OCI-M1 (cell line): ENCODE measurements at regions not wholly inside any gene's neighbourhood (a gene's known extent, or its start where the extent isn't known, plus 50 kb on each side); places are given as distances from the start of the nearest gene placed in this dataset.

Source experiments
- DNase-seq: peaks from one replicate; lab custom pipeline; 2025; lab: John Stamatoyannopoulos, UW

GRCh38 chr20:21653628-21654027 is 51.8 kb upstream of the PAX1 start:
- no peak for DNase-seq

DNA sequence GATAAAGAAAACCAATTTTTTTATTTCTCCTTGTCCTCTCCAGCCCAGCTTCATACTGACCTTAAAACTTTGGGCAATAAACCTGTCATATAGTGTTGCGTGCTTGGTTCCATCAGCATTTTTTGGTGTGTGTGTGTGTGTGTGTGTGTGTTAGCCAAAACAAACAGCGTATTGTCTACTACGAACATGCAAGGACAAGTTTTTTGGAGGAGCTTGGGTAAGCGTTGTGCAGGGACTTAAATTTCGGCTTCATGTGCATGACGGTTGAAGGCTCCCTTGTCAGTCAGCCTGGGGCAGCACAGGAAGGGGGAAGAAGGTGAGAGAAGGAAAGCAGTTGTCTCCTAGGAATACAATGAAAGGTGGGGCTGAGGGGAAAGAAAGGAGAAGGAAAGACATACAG is 62.0 kb upstream of the PAX1 start:
- no peak for DNase-seq

DNA sequence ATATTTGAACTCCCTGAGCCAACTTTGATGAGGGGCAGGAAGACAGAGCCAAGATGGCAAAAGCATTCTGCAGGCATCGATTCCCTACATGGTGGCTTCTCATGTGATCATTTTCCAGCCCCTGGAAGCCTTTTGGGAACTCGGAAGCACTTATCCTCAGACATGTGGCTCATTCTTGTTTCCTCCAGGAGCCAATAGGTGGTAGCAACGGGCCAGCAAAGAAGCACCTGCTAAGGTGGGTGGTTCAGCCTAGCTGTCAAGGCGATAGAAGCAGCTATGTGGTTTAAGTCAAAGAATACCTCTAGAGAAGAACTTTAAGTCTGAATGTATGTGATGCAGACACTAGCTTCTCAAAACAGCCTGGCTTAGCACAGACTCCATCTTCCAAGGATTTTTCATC is 64.9 kb upstream of the PAX1 start:
- DNase-seq: peak; percentile 49

GRCh38 chr20:21633829-21634228 is 71.6 kb upstream of the PAX1 start:
- DNase-seq: no peak

- no peak for DNase-seq
These were observed 72.8 kb upstream of the PAX1 start for GRCh38 chr20:21632735-21633053.

- DNase-seq: no peak
These were observed 73.3 kb upstream of the PAX1 start for GRCh38 chr20:21632031-21632734.

GRCh38 chr20:21628800-21629199 is 76.7 kb upstream of the PAX1 start:
- no peak for DNase-seq

- DNase-seq: no peak
These were observed 81.7 kb upstream of the PAX1 start for GRCh38 chr20:21623781-21624094.

- DNase-seq: peak; percentile 7
These were observed 82.2 kb upstream of the PAX1 start for GRCh38 chr20:21623074-21623780.

GRCh38 chr20:21622097-21622857 is 83.2 kb upstream of the PAX1 start:
- no peak for DNase-seq

GRCh38 chr20:21618759-21619416 is 86.6 kb upstream of the PAX1 start:
- peak; percentile 54 for DNase-seq

DNA sequence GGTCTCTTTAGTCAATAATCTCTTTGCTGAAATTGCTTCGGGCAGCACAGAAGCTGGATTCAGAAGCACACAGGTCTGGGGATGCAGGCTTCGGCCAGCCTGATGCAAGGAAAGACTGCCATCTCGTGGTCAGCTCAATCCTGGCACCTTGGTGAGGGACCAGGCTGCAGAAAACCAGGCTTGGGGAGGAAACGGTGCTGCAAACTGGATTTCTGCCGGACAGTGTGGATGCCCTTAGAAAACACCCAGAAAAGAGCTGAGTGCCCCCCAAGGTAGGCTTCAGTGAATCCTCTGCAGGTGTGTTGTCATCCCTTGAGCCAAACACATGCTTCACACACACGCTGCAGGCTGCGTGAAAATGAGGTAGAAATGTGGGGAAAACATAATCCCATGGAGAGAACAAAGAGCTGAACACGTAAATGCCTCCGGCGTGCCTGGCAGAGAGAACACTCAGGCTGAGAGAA is 89.8 kb upstream of the PAX1 start:
- peak; percentile 66 for DNase-seq

DNA sequence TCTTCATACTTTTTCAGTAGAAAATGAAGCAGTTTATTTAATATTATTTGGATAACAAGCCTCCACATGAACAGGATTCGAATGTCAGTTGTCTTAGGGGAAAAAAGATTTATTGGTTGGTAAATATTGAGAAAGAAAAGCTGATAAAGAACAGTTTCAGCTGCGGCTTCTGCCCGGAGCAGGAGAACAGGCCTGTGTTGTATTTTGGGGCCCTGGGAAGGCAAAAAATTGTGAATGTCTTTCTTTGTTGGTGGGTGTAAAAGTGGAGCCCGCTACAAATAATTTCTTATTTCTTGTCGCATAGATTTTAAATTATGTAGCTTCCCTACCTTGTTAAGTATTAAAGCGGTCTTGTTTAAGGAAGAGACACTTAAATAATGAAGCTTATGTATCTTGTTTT is 90.5 kb upstream of the PAX1 start:
- no peak for DNase-seq

DNA sequence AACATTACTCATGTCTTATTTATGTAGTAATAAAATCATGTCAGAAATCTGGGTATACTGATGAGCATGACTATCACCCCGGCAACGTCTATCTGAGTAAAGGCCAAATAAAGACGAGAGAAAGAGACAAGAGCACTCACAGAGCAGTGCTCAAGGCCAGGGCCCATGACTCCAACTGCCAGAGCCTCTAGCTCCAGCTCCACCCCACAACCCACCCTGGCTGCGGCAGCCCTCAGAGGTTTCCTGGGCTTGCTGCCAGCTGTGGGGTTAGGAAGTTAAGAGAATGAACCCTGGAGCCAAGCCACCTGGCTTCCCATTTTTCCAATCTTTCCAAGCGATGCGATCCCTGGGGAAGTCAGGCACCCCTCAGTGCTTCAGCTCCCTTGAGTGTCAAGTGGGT is 92.0 kb upstream of the PAX1 start:
- no peak for DNase-seq

DNA sequence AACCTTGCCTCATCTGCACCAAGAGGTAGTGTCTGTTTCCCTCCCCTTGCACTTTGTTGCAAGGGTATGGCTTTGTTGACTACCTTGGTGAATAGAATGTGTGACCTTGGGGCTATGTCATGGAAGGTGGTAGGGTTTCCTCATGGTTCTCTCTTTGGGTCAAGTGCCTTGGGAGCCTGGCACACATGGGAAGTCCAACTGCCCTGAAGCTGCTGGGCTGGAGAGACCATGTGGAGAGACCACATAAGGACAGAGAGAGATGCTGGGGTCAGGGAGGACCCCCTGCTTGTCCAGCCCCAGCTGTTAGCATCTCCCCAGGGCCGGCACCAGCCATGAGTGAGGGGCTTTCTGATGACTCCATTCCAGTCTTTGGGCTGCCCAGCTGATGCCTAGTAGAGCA is 95.5 kb upstream of the PAX1 start:
- no peak for DNase-seq

GRCh38 chr20:21609221-21609620 is 95.4 kb upstream of the NKX2-2 start:
- no peak for DNase-seq

GRCh38 chr20:21608777-21609176 is 94.9 kb upstream of the NKX2-2 start:
- DNase-seq: no peak

DNA sequence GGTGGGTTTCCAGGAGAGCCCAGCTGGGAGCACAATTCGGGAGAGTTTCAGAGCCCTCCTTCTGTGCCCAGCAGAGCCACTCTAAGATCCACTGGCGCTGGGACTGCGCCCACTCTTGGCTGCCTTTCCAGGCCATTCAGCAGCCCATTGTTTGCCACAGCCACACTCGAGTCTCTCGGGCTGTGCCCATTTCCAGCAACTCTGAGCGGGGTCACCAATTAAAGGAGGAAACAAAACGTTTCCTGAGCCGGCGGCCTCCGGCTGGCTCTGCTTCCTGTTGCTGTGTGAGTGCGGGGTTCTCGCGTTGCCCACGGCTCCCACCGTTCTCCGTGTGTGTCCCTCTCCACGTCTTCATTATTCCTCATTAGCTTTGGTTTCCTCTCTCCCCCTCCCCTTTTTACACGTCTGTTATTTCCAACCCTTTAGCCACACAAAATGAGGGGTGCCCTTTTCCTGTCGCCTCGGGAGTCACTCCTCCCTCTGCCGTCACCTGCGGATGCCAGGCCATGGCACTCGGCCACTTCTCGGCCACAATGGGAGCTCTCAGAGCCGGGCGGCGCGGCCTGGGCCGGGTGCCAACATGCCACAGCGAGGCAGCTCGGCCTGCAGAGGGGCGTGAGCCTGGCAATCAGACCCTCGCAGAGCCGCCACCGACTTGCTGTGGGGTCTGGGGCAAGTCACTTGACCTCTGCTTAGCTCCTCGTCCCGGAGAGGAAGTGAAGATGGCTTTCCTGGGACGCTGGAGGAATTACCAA is 94.3 kb upstream of the NKX2-2 start:
- no peak for DNase-seq

- no peak for DNase-seq
These were observed 87.9 kb upstream of the NKX2-2 start for GRCh38 chr20:21601799-21602198.

DNA sequence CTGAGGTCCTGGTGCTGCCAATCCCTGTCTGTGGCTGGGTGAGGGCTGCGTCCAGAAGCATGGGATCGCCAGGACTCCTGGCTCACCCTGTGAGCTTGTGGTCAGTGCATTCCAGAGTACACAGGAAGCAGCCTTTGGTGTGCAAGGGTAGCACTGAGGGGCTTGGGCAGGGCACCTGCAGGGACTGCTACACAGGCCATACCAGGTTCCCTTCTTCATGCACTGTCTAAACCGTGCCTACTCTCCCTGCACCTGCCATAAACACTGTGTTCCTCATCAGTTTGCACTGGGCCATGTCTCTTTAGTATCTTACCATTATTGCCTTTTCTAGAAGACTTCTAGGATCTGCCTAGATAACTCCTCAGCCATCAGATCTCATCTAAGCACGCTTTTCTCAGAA is 72.8 kb upstream of the NKX2-2 start:
- DNase-seq: no peak

DNA sequence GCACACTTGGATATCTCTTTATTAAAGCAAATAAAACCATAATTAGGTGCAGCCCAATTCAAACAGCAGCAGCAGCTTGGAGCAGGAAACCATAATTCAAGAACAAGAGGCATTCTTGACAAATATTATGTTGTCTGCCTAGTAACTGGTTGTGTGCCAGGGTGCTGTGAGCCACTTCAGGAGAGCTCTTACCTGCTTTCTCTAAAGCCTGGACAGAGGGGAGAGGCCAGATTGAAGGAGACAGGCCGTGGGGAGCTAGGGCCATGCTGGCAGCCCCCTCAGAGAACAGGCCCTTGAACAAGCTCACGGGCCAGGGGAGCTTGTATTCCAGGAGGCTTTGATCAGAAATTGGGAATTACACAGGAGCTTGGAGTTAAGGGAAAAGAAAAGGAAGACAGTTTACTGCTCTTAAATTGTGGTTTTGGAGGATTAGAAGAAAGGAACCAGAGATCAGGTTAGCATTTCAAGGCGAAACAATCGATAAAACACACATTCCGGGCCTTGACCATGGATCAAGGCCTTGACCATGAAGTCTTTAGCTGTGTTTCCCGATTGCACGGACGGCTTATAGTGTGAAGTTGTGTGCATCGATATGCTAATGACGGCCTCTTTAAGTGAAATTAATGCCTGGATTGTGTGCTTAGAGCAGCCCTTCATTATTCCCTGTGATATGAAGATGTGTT is 69.8 kb upstream of the NKX2-2 start:
- no peak for DNase-seq
